Prostate gland (tissue), 2 donors: ENCODE measurements at regions not wholly inside any gene's neighbourhood (a gene's known extent, or its start where the extent isn't known, plus 50 kb on each side); places are given as distances from the start of the nearest gene placed in this dataset.

Source experiments
- POLR2A ChIP-seq: fragments of 450-650 bp; IDR thresholded peaks from one replicate; pipeline ENCODE4 v1.6.1; 2016; ENCODE audit warnings: antibody characterized with exemption, mild to moderate bottlenecking
- POLR2AphosphoS5 ChIP-seq: sonication (generic); formaldehyde crosslinking; IDR thresholded peaks from one replicate; pipeline ENCODE4 v1.6.1; 2017; ENCODE audit warnings: antibody characterized with exemption
- TF ChIP-seq, protein P1 (sequence below), 4 experiments: fragments of 200-600 bp in 2 of 4; fragments of 450-650 bp in 2 of 4; sonication (generic) in 2 of 4; IDR thresholded peaks; 1 replicate in 3 of 4; 2 replicates in 1 of 4; pipeline ENCODE4 v1.5.1; 2016 to 2019; ENCODE audit warnings: antibody characterized with exemption in 4 of 4, mild to moderate bottlenecking in 2 of 4, moderate library complexity in 2 of 4

- TF ChIP-seq, protein P1, sequence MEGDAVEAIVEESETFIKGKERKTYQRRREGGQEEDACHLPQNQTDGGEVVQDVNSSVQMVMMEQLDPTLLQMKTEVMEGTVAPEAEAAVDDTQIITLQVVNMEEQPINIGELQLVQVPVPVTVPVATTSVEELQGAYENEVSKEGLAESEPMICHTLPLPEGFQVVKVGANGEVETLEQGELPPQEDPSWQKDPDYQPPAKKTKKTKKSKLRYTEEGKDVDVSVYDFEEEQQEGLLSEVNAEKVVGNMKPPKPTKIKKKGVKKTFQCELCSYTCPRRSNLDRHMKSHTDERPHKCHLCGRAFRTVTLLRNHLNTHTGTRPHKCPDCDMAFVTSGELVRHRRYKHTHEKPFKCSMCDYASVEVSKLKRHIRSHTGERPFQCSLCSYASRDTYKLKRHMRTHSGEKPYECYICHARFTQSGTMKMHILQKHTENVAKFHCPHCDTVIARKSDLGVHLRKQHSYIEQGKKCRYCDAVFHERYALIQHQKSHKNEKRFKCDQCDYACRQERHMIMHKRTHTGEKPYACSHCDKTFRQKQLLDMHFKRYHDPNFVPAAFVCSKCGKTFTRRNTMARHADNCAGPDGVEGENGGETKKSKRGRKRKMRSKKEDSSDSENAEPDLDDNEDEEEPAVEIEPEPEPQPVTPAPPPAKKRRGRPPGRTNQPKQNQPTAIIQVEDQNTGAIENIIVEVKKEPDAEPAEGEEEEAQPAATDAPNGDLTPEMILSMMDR (IDR thresholded peaks at IDR 0.05), result no peak
- TF ChIP-seq POLR2AphosphoS5, result no peak
- TF ChIP-seq POLR2A, result no peak
These were observed 1211.2 kb upstream of the TSPY4 start for GRCh38 chrY:8125907-8126571.
